Esophagus squamous epithelium (tissue), 4 donors: ENCODE measurements at regions not wholly inside any gene's neighbourhood (a gene's known extent, or its start where the extent isn't known, plus 50 kb on each side); places are given as distances from the start of the nearest gene placed in this dataset.

Source experiments
- POLR2A ChIP-seq, 4 donors: fragments of 450-650 bp; IDR thresholded peaks; one replicate each; pipeline ENCODE4 v1.6.1; 2017; ENCODE audit warnings: antibody characterized with exemption in 4 of 4, mild to moderate bottlenecking in 4 of 4, moderate library complexity in 3 of 4
- TF ChIP-seq, protein P1 (sequence below), 6 experiments: fragments of 450-650 bp in 4 of 6; fragments of 200-600 bp in 2 of 6; sonication (generic) in 2 of 6; IDR thresholded peaks; one replicate each; pipeline ENCODE4 v1.5.1; 2016 to 2019; ENCODE audit warnings: antibody characterized with exemption in 6 of 6, mild to moderate bottlenecking in 4 of 6, moderate library complexity in 4 of 6

DNA sequence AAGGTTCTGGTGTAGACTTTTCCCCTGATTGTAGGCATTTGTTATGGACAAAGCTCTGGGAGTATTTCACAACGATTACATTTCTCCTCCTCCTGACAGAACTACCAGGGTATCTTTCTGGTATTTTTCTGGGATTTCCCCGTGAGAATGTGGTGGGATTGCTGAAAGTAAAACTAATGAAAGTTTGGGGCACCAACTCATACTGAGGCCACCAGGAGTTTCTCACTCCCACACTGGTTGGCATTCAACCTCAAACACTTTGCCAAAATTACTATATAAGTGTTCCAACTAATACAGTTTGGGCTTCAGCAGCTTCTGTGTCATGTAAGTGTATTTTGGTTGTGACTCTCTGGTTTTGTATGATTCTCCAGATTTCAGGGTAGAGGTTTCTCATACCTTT lies 855.1 kb downstream of the GLUD2 start:
- TF ChIP-seq, protein P1, sequence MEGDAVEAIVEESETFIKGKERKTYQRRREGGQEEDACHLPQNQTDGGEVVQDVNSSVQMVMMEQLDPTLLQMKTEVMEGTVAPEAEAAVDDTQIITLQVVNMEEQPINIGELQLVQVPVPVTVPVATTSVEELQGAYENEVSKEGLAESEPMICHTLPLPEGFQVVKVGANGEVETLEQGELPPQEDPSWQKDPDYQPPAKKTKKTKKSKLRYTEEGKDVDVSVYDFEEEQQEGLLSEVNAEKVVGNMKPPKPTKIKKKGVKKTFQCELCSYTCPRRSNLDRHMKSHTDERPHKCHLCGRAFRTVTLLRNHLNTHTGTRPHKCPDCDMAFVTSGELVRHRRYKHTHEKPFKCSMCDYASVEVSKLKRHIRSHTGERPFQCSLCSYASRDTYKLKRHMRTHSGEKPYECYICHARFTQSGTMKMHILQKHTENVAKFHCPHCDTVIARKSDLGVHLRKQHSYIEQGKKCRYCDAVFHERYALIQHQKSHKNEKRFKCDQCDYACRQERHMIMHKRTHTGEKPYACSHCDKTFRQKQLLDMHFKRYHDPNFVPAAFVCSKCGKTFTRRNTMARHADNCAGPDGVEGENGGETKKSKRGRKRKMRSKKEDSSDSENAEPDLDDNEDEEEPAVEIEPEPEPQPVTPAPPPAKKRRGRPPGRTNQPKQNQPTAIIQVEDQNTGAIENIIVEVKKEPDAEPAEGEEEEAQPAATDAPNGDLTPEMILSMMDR (IDR thresholded peaks at IDR 0.05) = no peak
- no peak for TF ChIP-seq POLR2A (IDR thresholded peaks at IDR 0.05)
